GM20000 (cell line): ENCODE measurements at regions not wholly inside any gene's neighbourhood (a gene's known extent, or its start where the extent isn't known, plus 50 kb on each side); places are given as distances from the start of the nearest gene placed in this dataset.

Experiments used
- DNase-seq: peaks from one replicate; pipeline ENCODE4 v3.0.0; 2012; ENCODE audit warnings: low spot score
- CTCF ChIP-seq: IDR thresholded peaks from 2 replicates; pipeline ENCODE4 v1.5.1; 2012; ENCODE audit warnings: mild to moderate bottlenecking, control low read depth; ENCODE audit errors: extremely low read depth, missing control alignments

GRCh38 chr14:51498411-51499227, 153.1 kb upstream of the FRMD6 start:
- no peak for DNase-seq
- no peak for TF ChIP-seq CTCF

GRCh38 chr14:51500776-51501175, 150.9 kb upstream of the FRMD6 start:
- DNase-seq = no peak
- TF ChIP-seq CTCF = no peak

- TF ChIP-seq CTCF = no peak
- DNase-seq = no peak
Observed at GRCh38 chr14:51501746-51502145, 150.0 kb upstream of the FRMD6 start.

- no peak for TF ChIP-seq CTCF
- DNase-seq = no peak
Observed at GRCh38 chr14:51504669-51505068, 147.0 kb upstream of the FRMD6 start.

GRCh38 chr14:51507511-51507905, 144.2 kb upstream of the FRMD6 start:
- DNase-seq = no peak
- no peak for TF ChIP-seq CTCF

- no peak for DNase-seq
- no peak for TF ChIP-seq CTCF
Observed at GRCh38 chr14:51507906-51508511, 143.7 kb upstream of the FRMD6 start.

- TF ChIP-seq CTCF = no peak
- no peak for DNase-seq
Observed at GRCh38 chr14:51511265-51511664, 140.4 kb upstream of the FRMD6 start.
